Epithelial cell of proximal tubule (primary cell): ENCODE measurements at regions not wholly inside any gene's neighbourhood (a gene's known extent, or its start where the extent isn't known, plus 50 kb on each side); places are given as distances from the start of the nearest gene placed in this dataset.
A peak's percentile ranks its signal among the peaks of the same experiment; 100 is the strongest.

Source experiments
- DNase-seq: peaks from one replicate; pipeline ENCODE4 v3.0.0-alpha.2; 2011; ENCODE audit warnings: low read depth
- H3K4me3 ChIP-seq: 2 replicates; pipeline ENCODE4 v1.5.1; 2011; ENCODE audit warnings: low read depth, mild to moderate bottlenecking, low read length
- TF ChIP-seq, protein P1 (sequence below): conservative IDR thresholded peaks from 2 replicates; pipeline ENCODE4 v1.5.1; 2012; ENCODE audit warnings: low read depth, mild to moderate bottlenecking, low read length

DNA sequence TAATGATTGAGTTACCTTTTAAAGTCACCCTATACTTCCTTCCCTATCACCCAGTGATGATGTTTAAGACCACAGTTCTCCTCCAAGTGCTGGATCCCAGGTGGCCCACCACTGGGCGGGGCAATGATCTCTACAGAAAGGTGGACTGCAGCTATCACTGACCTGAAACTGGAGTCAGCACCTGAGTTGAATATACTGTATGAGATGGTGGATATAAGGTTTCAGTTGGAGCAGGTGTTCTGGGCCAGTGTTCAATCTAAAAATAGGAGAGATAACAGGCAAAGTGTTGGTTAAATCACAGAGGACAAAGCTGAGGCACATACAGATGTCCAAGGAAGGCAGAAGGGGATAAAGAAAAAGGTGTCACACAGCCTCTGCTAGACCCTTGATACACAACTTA, 96.6 kb downstream of the SIPA1L2 start:
- H3K4me3 ChIP-seq = no peak overlapping the region
- TF ChIP-seq, protein P1, sequence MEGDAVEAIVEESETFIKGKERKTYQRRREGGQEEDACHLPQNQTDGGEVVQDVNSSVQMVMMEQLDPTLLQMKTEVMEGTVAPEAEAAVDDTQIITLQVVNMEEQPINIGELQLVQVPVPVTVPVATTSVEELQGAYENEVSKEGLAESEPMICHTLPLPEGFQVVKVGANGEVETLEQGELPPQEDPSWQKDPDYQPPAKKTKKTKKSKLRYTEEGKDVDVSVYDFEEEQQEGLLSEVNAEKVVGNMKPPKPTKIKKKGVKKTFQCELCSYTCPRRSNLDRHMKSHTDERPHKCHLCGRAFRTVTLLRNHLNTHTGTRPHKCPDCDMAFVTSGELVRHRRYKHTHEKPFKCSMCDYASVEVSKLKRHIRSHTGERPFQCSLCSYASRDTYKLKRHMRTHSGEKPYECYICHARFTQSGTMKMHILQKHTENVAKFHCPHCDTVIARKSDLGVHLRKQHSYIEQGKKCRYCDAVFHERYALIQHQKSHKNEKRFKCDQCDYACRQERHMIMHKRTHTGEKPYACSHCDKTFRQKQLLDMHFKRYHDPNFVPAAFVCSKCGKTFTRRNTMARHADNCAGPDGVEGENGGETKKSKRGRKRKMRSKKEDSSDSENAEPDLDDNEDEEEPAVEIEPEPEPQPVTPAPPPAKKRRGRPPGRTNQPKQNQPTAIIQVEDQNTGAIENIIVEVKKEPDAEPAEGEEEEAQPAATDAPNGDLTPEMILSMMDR = no peak
- DNase-seq = no peak

DNA sequence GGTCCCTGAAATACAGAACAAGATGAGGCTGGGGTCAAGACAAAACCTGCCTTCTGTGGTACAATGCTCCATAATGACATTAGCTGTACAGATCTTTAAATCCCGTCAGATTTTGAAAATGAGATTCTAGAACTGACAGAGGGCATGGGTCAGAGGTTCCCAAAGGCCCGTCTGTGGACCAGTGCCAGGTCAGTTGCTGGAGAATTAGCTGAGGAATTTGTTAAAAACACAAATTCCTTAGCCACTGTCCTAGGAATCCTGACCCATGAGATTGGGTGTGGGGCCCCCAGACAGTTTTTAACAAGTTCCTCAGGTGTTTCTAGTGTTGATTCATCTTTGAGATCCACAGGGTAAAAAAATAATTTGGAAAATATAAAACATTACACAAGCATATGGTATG, 97.0 kb downstream of the SIPA1L2 start:
- TF ChIP-seq, protein P1 = no peak
- DNase-seq = no peak

DNA sequence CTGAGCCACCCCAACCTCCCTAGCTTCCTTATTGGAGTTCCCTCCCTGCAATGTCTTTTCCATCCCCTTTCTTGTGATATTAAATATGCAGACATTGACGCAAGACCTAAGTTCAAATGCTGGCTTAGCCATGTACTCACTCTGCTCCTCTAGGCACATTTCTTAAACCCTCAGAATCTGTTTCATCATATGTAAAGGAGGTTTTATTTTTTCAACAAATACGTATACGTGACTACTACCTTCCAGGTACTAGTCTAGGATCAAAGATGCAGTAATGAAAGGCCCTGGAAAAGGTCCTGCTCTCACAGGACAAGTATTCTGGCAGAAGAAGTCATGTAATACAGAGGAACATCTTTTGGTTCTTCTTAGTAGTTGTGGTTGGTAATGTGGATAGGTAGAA, 98.6 kb downstream of the SIPA1L2 start:
- DNase-seq = no peak
- no peak overlapping the region for H3K4me3 ChIP-seq
- TF ChIP-seq, protein P1 = no peak

More for the DNA sequence above, 97.0 kb downstream of the SIPA1L2 start:
- no peak overlapping the region for H3K4me3 ChIP-seq

DNA sequence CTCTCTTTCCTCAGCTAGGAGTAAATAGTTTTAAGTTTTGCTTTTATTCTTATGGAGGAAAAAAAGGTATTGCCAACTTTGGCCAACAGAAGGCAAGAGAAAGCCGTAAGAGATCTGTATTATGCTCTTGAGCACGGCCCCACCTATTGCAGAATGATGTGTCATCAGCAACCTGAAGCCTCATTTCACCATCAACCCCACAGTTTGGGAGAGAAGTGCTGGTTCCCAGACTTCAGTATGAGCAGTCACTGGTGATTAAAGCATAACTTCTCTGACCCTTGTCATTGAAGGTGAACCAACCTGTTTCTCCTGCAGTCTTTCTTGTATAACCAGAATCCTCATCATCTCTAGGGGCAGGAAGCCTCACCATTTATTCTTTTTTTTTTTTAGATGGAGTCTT, 100.2 kb downstream of the SIPA1L2 start:
- peak; percentile 46 for DNase-seq
- TF ChIP-seq, protein P1 = no peak
- H3K4me3 ChIP-seq = no peak overlapping the region

DNA sequence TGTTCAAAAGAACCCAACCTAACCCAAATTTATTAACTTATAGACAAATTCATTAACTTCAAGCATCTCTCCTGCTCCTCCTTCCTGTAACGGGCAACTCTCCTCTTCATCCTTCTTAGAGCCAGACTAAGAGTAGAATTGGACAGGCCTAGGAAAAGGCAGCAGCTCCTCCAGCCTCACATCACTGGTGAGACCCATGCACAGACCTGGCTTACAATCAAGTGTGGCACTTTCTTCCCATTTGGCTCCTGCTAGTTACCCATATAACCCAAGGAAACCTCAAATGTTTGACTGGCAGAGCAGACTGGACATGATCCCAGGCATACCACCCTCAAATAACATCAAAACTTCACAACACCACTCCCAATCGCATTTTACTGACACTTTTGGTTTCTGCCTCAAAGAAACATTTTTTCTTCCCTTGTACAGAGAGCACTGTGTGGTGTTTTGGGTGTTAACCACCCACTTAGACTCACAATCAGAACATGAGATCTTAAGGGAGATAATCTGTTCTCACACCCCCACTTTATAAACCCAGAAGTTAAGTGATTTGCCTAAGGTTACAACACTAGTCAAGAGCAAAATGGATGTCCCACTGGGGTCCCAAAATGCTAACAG, 101.4 kb downstream of the SIPA1L2 start:
- DNase-seq = no peak
- TF ChIP-seq, protein P1 = no peak
- H3K4me3 ChIP-seq = no peak overlapping the region

DNA sequence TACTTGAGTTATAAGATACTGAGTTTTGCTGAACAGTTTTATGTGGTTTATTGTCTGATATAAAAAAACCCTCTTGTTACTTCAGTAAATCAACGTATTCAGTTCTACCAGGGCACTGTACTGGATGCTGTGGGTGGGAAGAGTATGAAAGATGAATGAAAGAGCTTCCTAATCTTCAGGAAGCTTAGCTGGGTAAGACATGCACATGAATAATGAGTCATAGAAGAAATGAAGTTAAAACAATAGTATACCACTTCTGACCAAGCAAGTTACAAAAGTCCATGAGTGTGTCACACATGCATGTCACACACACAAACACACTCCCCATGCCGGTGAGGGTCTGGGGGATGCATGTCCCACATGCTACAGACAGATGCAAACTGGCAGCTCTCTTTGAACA, 105.9 kb downstream of the SIPA1L2 start:
- H3K4me3 ChIP-seq = no peak overlapping the region
- DNase-seq = no peak
- TF ChIP-seq, protein P1 = no peak

DNA sequence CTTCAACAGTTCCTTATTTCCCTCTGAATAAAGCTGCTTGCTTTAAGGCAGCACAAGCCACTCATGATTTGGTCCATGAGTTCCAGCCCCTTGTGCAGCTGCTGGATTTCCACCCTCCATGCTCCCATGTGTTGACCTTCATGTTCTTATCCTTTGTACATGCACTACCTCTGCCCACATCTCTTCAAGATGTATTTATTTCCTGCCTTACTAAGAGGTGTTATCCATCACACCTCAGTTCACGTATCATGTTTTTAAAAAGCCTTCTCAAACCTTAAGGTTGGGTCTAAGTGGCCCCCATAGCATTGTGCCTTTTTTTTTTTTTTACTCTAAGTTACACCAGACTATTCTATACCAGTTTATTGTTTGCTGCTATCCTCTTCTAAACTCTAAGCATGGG, 107.7 kb downstream of the SIPA1L2 start:
- TF ChIP-seq, protein P1 = no peak

More for the DNA sequence above, 107.7 kb downstream of the SIPA1L2 start:
- DNase-seq = no peak
- H3K4me3 ChIP-seq = no peak overlapping the region
